Caco-2 (cell line): ENCODE measurements at regions not wholly inside any gene's neighbourhood (a gene's known extent, or its start where the extent isn't known, plus 50 kb on each side); places are given as distances from the start of the nearest gene placed in this dataset.

ENCODE experiments used
- BruUV-seq: library from RNA; stranded (reverse); fragments of 400-500 nt; replicated peaks from 2 replicates; lab custom pipeline; 2021; lab: Mats Ljungman, UMichigan
- CTCF ChIA-PET: fragments of 300-600 bp; sonication (Branson Sonifier 250); formaldehyde crosslinking; loops from one replicate; lab custom pipeline; 2022; ENCODE audit warnings: antibody characterized with exemption; lab: Charles Lee
- POLR2A ChIA-PET: fragments of 300-600 bp; sonication (Branson Sonifier 250); formaldehyde crosslinking; loops from one replicate; lab custom pipeline; 2022; ENCODE audit warnings: antibody characterized with exemption; lab: Charles Lee
- DNase-seq, 2 experiments: peaks; one replicate each; pipeline versions ENCODE4 v3.0.0 to v3.0.0-alpha.2; 2020 to 2022
- H3K27me3 ChIP-seq: replicated peaks from 2 replicates; pipeline ENCODE4 v1.6.0; 2011; ENCODE audit warnings: low read length; ENCODE audit not compliant: control insufficient read depth, insufficient read depth
- H3K36me3 ChIP-seq: 2 replicates; pipeline ENCODE4 v1.5.1; 2011; ENCODE audit warnings: low read length; ENCODE audit not compliant: control insufficient read depth, insufficient read depth
- H3K4me1 ChIP-seq: fragments of 250-450 bp; sonication (Bioruptor Pico); 2 replicates; pipeline ENCODE4 v1.5.1; 2020; ENCODE audit warnings: mild to moderate bottlenecking
- H3K4me3 ChIP-seq: 2 replicates; pipeline ENCODE4 v1.5.1; 2011; ENCODE audit warnings: low read depth, mild to moderate bottlenecking, control low read depth, low read length
- H3K9me3 ChIP-seq: fragments of 250-450 bp; sonication (Bioruptor Pico); 2 replicates; pipeline ENCODE4 v1.5.1; 2020; ENCODE audit warnings: mild to moderate bottlenecking, moderate library complexity
- H3K27ac Mint-ChIP-seq: one replicate; pipeline ENCODE4 v1.8.0; 2022; ENCODE audit warnings: mixed read lengths; ENCODE audit not compliant: unreplicated experiment
- H3K27me3 Mint-ChIP-seq: one replicate; pipeline ENCODE4 v1.8.0; 2022; ENCODE audit warnings: mixed read lengths; ENCODE audit not compliant: insufficient read depth, unreplicated experiment
- H3K36me3 Mint-ChIP-seq: one replicate; pipeline ENCODE4 v1.8.0; 2022; ENCODE audit warnings: mild to moderate bottlenecking, mixed read lengths; ENCODE audit not compliant: insufficient read depth, unreplicated experiment
- H3K4me1 Mint-ChIP-seq: one replicate; pipeline ENCODE4 v1.8.0; 2022; ENCODE audit warnings: low read depth, mixed read lengths; ENCODE audit not compliant: unreplicated experiment
- H3K4me3 Mint-ChIP-seq: one replicate; pipeline ENCODE4 v1.8.0; 2022; ENCODE audit warnings: mild to moderate bottlenecking, moderate library complexity, mixed read lengths; ENCODE audit not compliant: unreplicated experiment
- H3K9me3 Mint-ChIP-seq: one replicate; pipeline ENCODE4 v1.8.0; 2022; ENCODE audit warnings: mixed read lengths; ENCODE audit not compliant: unreplicated experiment
- intact Hi-C: fragments of 100-400 bp; cut with micrococcal nuclease; formaldehyde crosslinking; loops from one replicate; pipeline ENCODE4 v1.10.0; 2022; ENCODE audit not compliant: unreplicated experiment
- TF ChIP-seq, protein P1 (sequence below), 2 experiments: fragments of 200-600 bp in 1 of 2; IDR thresholded peaks; 1 replicate in 1 of 2; 2 replicates in 1 of 2; pipeline versions ENCODE4 v1.5.1 to v1.8.0; 2011 to 2022; ENCODE audit warnings: antibody characterized with exemption in 1 of 2, control low read depth in 1 of 2, inconsistent platforms in 1 of 2, low read depth in 1 of 2, low read length in 1 of 2, mild to moderate bottlenecking in 1 of 2, moderate library complexity in 1 of 2; ENCODE audit not compliant: insufficient read depth in 1 of 2, severe bottlenecking in 1 of 2, unreplicated experiment in 1 of 2

DNA sequence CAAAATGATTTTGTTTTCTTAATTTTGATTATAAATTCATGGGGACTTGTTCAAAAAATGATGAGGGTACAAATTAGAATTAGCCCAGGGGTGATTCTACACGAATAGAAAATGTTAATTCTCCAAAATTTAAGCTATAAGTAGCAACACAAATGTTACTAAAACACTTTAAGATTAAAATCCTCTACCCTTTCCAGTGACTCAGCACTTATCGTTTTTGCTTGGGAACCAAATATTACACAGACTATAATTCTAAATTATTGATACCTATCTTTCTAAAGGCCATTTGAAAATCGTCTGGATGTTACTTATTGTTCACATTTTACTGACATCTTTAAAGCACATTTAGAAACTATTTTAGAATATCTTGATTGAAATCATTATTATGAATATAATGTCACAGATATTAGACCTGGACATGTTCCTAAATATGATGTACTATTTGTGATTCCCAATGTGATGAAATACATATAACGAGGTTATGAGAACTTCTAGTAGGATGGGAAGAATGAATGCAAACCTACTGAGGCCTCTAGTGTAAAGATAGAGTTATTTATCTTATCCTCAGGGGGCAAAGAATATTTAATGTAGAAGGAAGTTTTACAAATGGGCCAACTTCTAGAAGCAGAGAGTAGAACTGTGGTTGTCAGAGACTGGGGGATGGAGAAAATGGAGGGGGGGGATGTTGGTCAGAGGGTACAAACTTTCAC lies 132.0 kb upstream of the TP63 start:
- Histone ChIP-seq H3K9me3 (no peaks in the 10 kb centered on the region), H3K36me3 (no peaks in the 10 kb centered on the region), H3K4me3 (no peak overlapping the region), H3K4me1 (0 out of 2 replicates have a peak, but pooled peaks cover 4% of the 10 kb centered on the region), H3K27me3 (no peaks in the 10 kb centered on the region)
- H3K36me3 Mint-ChIP-seq = no peaks in the 10 kb centered on the region
- H3K9me3 Mint-ChIP-seq = peaks cover 10% of the 10 kb centered on the region
- no peaks in the 10 kb centered on the region for H3K27me3 Mint-ChIP-seq
- H3K27ac Mint-ChIP-seq = no peak overlapping the region
- H3K4me3 Mint-ChIP-seq = no peak overlapping the region
- BruUV-seq = no TSS peak
- TF ChIP-seq, protein P1, sequence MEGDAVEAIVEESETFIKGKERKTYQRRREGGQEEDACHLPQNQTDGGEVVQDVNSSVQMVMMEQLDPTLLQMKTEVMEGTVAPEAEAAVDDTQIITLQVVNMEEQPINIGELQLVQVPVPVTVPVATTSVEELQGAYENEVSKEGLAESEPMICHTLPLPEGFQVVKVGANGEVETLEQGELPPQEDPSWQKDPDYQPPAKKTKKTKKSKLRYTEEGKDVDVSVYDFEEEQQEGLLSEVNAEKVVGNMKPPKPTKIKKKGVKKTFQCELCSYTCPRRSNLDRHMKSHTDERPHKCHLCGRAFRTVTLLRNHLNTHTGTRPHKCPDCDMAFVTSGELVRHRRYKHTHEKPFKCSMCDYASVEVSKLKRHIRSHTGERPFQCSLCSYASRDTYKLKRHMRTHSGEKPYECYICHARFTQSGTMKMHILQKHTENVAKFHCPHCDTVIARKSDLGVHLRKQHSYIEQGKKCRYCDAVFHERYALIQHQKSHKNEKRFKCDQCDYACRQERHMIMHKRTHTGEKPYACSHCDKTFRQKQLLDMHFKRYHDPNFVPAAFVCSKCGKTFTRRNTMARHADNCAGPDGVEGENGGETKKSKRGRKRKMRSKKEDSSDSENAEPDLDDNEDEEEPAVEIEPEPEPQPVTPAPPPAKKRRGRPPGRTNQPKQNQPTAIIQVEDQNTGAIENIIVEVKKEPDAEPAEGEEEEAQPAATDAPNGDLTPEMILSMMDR (IDR thresholded peaks at IDR 0.05; ENCODE audit: insufficient read depth in 1 of 2, low read depth in 1 of 2, low read length in 1 of 2, severe bottlenecking in 1 of 2, unreplicated experiment in 1 of 2) = no peak
- CTCF ChIA-PET = no interaction called here
- intact Hi-C loops = no loop called here
- no peaks in the 10 kb centered on the region for H3K4me1 Mint-ChIP-seq
- no peak for DNase-seq
- POLR2A ChIA-PET = no interaction called here

DNA sequence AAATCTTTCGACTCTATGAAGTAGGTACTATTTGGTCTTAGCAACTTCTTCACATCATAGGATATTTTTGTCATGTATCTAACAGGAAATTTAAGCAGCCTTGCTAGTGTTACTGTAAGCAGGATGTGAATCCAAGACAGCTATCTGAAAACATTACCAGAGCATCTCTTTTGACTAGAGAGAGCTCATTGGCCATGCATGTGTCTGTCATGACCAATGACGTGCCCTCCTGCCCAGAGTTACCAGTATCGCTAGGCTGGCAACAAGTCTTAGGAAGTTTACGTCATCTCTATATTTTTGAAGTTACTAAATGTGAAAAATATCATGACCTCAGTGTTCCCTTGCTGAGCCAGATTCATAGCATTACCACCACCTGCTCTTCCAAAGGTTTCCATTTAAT lies 130.9 kb upstream of the TP63 start:
- intact Hi-C loops = no loop called here
- H3K27ac Mint-ChIP-seq = no peak overlapping the region
- H3K27me3 ChIP-seq = no peaks in the 10 kb centered on the region
- no peaks in the 10 kb centered on the region for H3K36me3 ChIP-seq
- peaks cover 10% of the 10 kb centered on the region for H3K9me3 Mint-ChIP-seq
- no peak overlapping the region for H3K4me3 Mint-ChIP-seq
- CTCF ChIA-PET = no interaction called here
- 0 out of 2 replicates have a peak, but pooled peaks cover 4% of the 10 kb centered on the region for H3K4me1 ChIP-seq
- H3K36me3 Mint-ChIP-seq = no peaks in the 10 kb centered on the region
- POLR2A ChIA-PET = no interaction called here
- no peaks in the 10 kb centered on the region for H3K9me3 ChIP-seq
- BruUV-seq = no TSS peak
- TF ChIP-seq, protein P1 (IDR thresholded peaks at IDR 0.05; ENCODE audit: insufficient read depth in 1 of 2, low read depth in 1 of 2, low read length in 1 of 2, severe bottlenecking in 1 of 2, unreplicated experiment in 1 of 2) = no peak
- no peak overlapping the region for H3K4me3 ChIP-seq
- no peaks in the 10 kb centered on the region for H3K27me3 Mint-ChIP-seq
- H3K4me1 Mint-ChIP-seq = no peaks in the 10 kb centered on the region
- no peak for DNase-seq

DNA sequence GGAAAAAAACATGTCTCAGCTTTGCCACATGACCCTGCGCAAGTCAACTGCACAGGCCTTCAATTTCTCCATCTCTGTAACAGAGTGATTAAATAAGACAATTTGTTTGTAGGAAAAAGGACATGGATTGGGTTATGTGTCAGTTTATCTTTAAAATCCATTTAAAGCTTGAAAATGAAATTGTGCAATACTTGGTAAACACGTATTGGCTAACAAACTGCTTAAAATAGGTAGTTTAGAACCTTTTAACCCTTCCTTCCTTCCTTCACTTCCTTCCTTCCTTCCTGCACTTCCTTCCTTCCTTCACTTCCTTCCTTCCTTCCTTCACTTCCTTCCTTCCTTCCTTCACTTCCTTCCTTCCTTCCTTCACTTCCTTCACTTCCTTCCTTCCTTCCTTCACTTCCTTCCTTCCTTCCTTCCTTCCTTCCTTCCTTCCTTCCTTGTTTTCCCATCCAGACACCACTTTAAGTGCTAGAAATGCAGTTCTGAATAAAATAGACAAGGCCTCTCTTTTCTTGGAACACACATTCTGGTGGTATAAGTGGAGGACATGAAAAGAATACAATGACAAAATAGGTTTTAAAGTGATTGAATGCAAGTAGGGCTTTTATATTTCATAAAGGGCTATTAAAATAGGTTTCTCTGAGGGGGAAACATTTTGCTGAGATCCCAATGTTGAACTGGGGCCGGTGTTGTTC lies 130.2 kb upstream of the TP63 start:
- Histone ChIP-seq H3K36me3 (no peaks in the 10 kb centered on the region), H3K27me3 (no peaks in the 10 kb centered on the region), H3K9me3 (no peaks in the 10 kb centered on the region), H3K4me3 (no peak overlapping the region), H3K4me1 (0 out of 2 replicates have a peak, but pooled peaks cover 4% of the 10 kb centered on the region)
- Mint-ChIP-seq H3K27me3 (no peaks in the 10 kb centered on the region), H3K9me3 (peaks cover 10% of the 10 kb centered on the region), H3K4me1 (no peaks in the 10 kb centered on the region), H3K36me3 (no peaks in the 10 kb centered on the region), H3K27ac (no peak overlapping the region), H3K4me3 (no peak overlapping the region)
- no peak for DNase-seq
- BruUV-seq = no TSS peak
- POLR2A ChIA-PET = no interaction called here
- intact Hi-C loops = no loop called here
- TF ChIP-seq, protein P1 (IDR thresholded peaks at IDR 0.05; ENCODE audit: insufficient read depth in 1 of 2, low read depth in 1 of 2, low read length in 1 of 2, severe bottlenecking in 1 of 2, unreplicated experiment in 1 of 2) = no peak
- CTCF ChIA-PET = no interaction called here
